ENCODE measurements at regions not wholly inside any gene's neighbourhood (a gene's known extent, or its start where the extent isn't known, plus 50 kb on each side); places are given as distances from the start of the nearest gene placed in this dataset.

DNA sequence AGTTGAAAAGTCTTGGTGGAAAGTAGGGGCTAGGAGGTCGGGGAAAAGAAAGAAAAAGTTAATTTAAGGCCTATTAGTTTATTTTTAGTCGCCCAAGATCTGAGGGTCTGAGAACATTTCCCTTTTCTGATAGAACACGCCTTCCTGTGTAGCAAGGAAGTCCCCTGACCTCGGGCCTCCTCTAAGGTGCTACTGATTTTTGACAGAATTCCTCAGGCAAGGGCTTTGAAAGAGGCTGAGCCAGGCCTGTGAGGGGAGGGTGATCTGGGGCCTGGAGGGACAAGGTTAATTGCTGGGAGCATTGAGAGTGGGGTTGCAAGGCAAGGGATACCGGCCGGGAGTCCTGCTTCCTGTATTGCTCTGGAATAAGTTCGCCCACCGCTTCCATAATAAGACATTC is 131.4 kb upstream of the MYCN start:
- no peak overlapping the region for H4K5ac ChIP-seq (ENCODE audit: insufficient read length, low read depth, low read length)
- ChIA-PET POLR2A (ENCODE audit: partially characterized antibody) (no interaction called here), CTCF (ENCODE audit: partially characterized antibody) (interaction anchor here (0.6 to 4.2 kb wide), 11 partner anchors 11 to 699 kb away, joined by 3 to 47 read pairs (median 5); partner anchors contain the start of gene DDX1)
- DNase-seq (ENCODE audit: low read depth in 1 of 2, low spot score in 2 of 2) = no peak
- H3K9me3 ChIP-seq (ENCODE audit: insufficient read depth in 2 of 2, low read depth in 1 of 2, low read length in 1 of 2) = no peaks in the 10 kb centered on the region
- no peak overlapping the region for H2BK20ac ChIP-seq (ENCODE audit: low read length)
- H2BK120ac ChIP-seq (replicated peaks; ENCODE audit: low read depth, low read length) = no peak overlapping the region
- no peak overlapping the region for H2BK12ac ChIP-seq (ENCODE audit: low read depth, low read length)
- H3K23me2 ChIP-seq (ENCODE audit: low read depth, low read length) = no peaks in the 10 kb centered on the region
- no peaks in the 10 kb centered on the region for H3K79me2 ChIP-seq (ENCODE audit: control insufficient read depth in 1 of 2, insufficient read depth in 2 of 2, low read length in 2 of 2)
- no peak overlapping the region; the same call in 1 of the 2 replicates for H3K18ac ChIP-seq (ENCODE audit: extremely low read depth, low read length)
- H3K14ac ChIP-seq (ENCODE audit: insufficient read length) = no peak overlapping the region
- H3K27ac ChIP-seq (ENCODE audit: low read depth, low read length) = no peak overlapping the region
- H3K36me3 ChIP-seq (ENCODE audit: control insufficient read depth in 2 of 4, insufficient read depth in 4 of 4, low read length in 3 of 4) = no peaks in the 10 kb centered on the region
- no peak overlapping the region for H2BK5ac ChIP-seq (ENCODE audit: low read depth, low read length)
- no peak overlapping the region for H3K4me2 ChIP-seq (ENCODE audit: insufficient read depth in 1 of 2, low read depth in 2 of 2, low read length in 2 of 2)
- H3K56ac ChIP-seq (replicated peaks; ENCODE audit: insufficient read length, low read depth, low read length) = no peak overlapping the region
- H2AK5ac ChIP-seq (ENCODE audit: low read depth, low read length) = no peak overlapping the region
- no peak overlapping the region for H3K4ac ChIP-seq (replicated peaks; ENCODE audit: insufficient read length, low read depth, low read length)
- H4K8ac ChIP-seq (ENCODE audit: extremely low read depth, insufficient read depth, low read length) = no peak overlapping the region
- H2AFZ ChIP-seq (ENCODE audit: low read length) = no peak overlapping the region
- H4K20me1 ChIP-seq (replicated peaks in 1 of 2; ENCODE audit: control insufficient read depth in 1 of 2, insufficient read depth in 2 of 2, low read length in 2 of 2) = no peaks in the 10 kb centered on the region
- WGBS, 2 experiments (ENCODE audit: extremely low coverage in 1 of 2, insufficient coverage in 1 of 2, insufficient read length in 1 of 2, insufficient replicate concordance in 2 of 2, low coverage in 1 of 2, low lambda C conversion rate in 2 of 2, missing lambda C conversion rate in 1 of 2) = 79% methylated on average over 8 of the region's 8 CpGs; no CpG with 5 or more reads in 1 of the 2 experiments
- H3K23ac ChIP-seq (ENCODE audit: insufficient read length) = no peak overlapping the region
- H3K27me3 ChIP-seq (replicated peaks in 1 of 4; ENCODE audit: control insufficient read depth in 3 of 4, extremely low read depth in 1 of 4, insufficient read depth in 3 of 4, low read length in 3 of 4) = no peaks in the 10 kb centered on the region
- no peak overlapping the region for H2BK15ac ChIP-seq (ENCODE audit: low read length)
- H4K91ac ChIP-seq (replicated peaks; ENCODE audit: insufficient read length, low read length) = no peak overlapping the region
- no peak overlapping the region for H3K9ac ChIP-seq (replicated peaks in 1 of 4; ENCODE audit: extremely low read depth in 1 of 4, low read depth in 3 of 4, low read length in 3 of 4)
- FAIRE-seq = no peak
- H3K79me1 ChIP-seq (ENCODE audit: low read depth, low read length) = no peaks in the 10 kb centered on the region
- H3K4me1 ChIP-seq (replicated peaks in 1 of 4; ENCODE audit: control insufficient read depth in 3 of 4, insufficient read depth in 4 of 4, low read length in 3 of 4) = peaks cover 0 to 29% (median 10%) of the 10 kb centered on the region in 4 experiments; a peak in 6 of 7 replicates
- no peak overlapping the region for H3K4me3 ChIP-seq (ENCODE audit: extremely low read depth in 1 of 4, insufficient read depth in 2 of 4, low read depth in 3 of 4, low read length in 4 of 4)
- no peak for TF ChIP-seq GABPA (IDR thresholded peaks at IDR 0.05; ENCODE audit: borderline replicate concordance, insufficient read depth, low read length)
- TF ChIP-seq, protein P1, sequence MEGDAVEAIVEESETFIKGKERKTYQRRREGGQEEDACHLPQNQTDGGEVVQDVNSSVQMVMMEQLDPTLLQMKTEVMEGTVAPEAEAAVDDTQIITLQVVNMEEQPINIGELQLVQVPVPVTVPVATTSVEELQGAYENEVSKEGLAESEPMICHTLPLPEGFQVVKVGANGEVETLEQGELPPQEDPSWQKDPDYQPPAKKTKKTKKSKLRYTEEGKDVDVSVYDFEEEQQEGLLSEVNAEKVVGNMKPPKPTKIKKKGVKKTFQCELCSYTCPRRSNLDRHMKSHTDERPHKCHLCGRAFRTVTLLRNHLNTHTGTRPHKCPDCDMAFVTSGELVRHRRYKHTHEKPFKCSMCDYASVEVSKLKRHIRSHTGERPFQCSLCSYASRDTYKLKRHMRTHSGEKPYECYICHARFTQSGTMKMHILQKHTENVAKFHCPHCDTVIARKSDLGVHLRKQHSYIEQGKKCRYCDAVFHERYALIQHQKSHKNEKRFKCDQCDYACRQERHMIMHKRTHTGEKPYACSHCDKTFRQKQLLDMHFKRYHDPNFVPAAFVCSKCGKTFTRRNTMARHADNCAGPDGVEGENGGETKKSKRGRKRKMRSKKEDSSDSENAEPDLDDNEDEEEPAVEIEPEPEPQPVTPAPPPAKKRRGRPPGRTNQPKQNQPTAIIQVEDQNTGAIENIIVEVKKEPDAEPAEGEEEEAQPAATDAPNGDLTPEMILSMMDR (IDR thresholded peaks at IDR 0.05; ENCODE audit: control extremely low read depth in 1 of 3, insufficient read depth in 1 of 3, low read depth in 1 of 3, low read length in 3 of 3) = no peak
- no peak for TF ChIP-seq TCF12 (IDR thresholded peaks at IDR 0.05; ENCODE audit: low read depth, low read length)
- no peak for TF ChIP-seq CTBP2 (IDR thresholded peaks at IDR 0.05; ENCODE audit: borderline replicate concordance, insufficient read depth, insufficient read length, low read length)
